IMR-90 (cell line): ENCODE measurements at regions not wholly inside any gene's neighbourhood (a gene's known extent, or its start where the extent isn't known, plus 50 kb on each side); places are given as distances from the start of the nearest gene placed in this dataset.

ENCODE experiments used
- BHLHE40 ChIP-seq: fragments of 150-350 bp; IDR thresholded peaks from 2 replicates; pipeline ENCODE4 v1.6.1; 2016; ENCODE audit warnings: mild to moderate bottlenecking, low read depth, low read length
- CEBPB ChIP-seq: IDR thresholded peaks from 2 replicates; pipeline ENCODE4 v1.6.1; 2012; ENCODE audit warnings: low read depth, low read length, improper control_type of control experiment
- CHD1 ChIP-seq: IDR thresholded peaks from 2 replicates; pipeline ENCODE4 v1.6.1; 2012; ENCODE audit warnings: low read depth, low read length, improper control_type of control experiment
- CTCF ChIP-seq: conservative IDR thresholded peaks from 2 replicates; pipeline ENCODE4 v1.5.1; 2012; ENCODE audit warnings: mild to moderate bottlenecking, low read depth, low read length, improper control_type of control experiment
- ELK1 ChIP-seq: fragments of 150-350 bp; IDR thresholded peaks from 2 replicates; pipeline ENCODE4 v1.6.1; 2016; ENCODE audit warnings: low read depth, mild to moderate bottlenecking, low read length, moderate library complexity, borderline replicate concordance
- FOS ChIP-seq: fragments of 150-350 bp; IDR thresholded peaks from 2 replicates; pipeline ENCODE4 v1.6.1; 2016; ENCODE audit warnings: low read depth, low read length
- MAFK ChIP-seq: IDR thresholded peaks from 2 replicates; pipeline ENCODE4 v1.6.1; 2012; ENCODE audit warnings: low read depth, low read length, improper control_type of control experiment
- MAZ ChIP-seq: IDR thresholded peaks from 2 replicates; pipeline ENCODE4 v1.6.1; 2012; ENCODE audit warnings: low read depth, mild to moderate bottlenecking, low read length, improper control_type of control experiment, moderate library complexity, borderline replicate concordance
- MXI1 ChIP-seq: IDR thresholded peaks from 2 replicates; pipeline ENCODE4 v1.6.1; 2012; ENCODE audit warnings: low read depth, mild to moderate bottlenecking, low read length, moderate library complexity, borderline replicate concordance
- POLR2A ChIP-seq: IDR thresholded peaks from 2 replicates; pipeline ENCODE4 v1.6.1; 2012; ENCODE audit warnings: mild to moderate bottlenecking, low read depth, low read length
- RAD21 ChIP-seq: IDR thresholded peaks from 2 replicates; pipeline ENCODE4 v1.6.1; 2012; ENCODE audit warnings: low read length, improper control_type of control experiment
- RCOR1 ChIP-seq: IDR thresholded peaks from 2 replicates; pipeline ENCODE4 v1.6.1; 2012; ENCODE audit warnings: mild to moderate bottlenecking, low read length, improper control_type of control experiment; ENCODE audit not compliant: insufficient replicate concordance
- RFX5 ChIP-seq: IDR thresholded peaks from 2 replicates; pipeline ENCODE4 v1.8.0; 2012; ENCODE audit warnings: low read depth, mild to moderate bottlenecking, low read length, moderate library complexity
- SMC3 ChIP-seq: fragments of 150-350 bp; IDR thresholded peaks from 2 replicates; pipeline ENCODE4 v1.6.1; 2016; ENCODE audit warnings: low read depth, mild to moderate bottlenecking, antibody characterized with exemption, low read length, moderate library complexity

- TF ChIP-seq RAD21: no peak
- TF ChIP-seq CTCF: no peak
- no peak for TF ChIP-seq SMC3
- no peak for TF ChIP-seq CEBPB
- no peak for TF ChIP-seq MXI1
- TF ChIP-seq ELK1: no peak
- TF ChIP-seq FOS: no peak
- TF ChIP-seq POLR2A: no peak
- TF ChIP-seq MAFK: no peak
- no peak for TF ChIP-seq MAZ
- no peak for TF ChIP-seq RFX5
- TF ChIP-seq BHLHE40: no peak
- TF ChIP-seq RCOR1: no peak
- no peak for TF ChIP-seq CHD1
Observed at GRCh38 chr2:80943487-80943886, 638.9 kb upstream of the LRRTM1 start.
